A549 (cell line): ENCODE measurements at regions not wholly inside any gene's neighbourhood (a gene's known extent, or its start where the extent isn't known, plus 50 kb on each side); places are given as distances from the start of the nearest gene placed in this dataset.
A peak's percentile ranks its signal among the peaks of the same experiment; 100 is the strongest.

Experiments used
- BCL3 ChIP-seq: fragments of >200 bp; sonication (Bioruptor Twin); formaldehyde crosslinking; IDR thresholded peaks from 3 replicates; pipeline ENCODE4 v1.6.1; 2016
- BHLHE40 ChIP-seq: IDR thresholded peaks from 2 replicates; pipeline ENCODE4 v1.6.1; 2012; ENCODE audit warnings: low read depth, low read length, inconsistent platforms
- CBX8 ChIP-seq: fragments of 200-600 bp; sonication (generic); IDR thresholded peaks from 2 replicates; pipeline ENCODE4 v1.6.1; 2016
- EHMT2 ChIP-seq: fragments of 200-600 bp; sonication (generic); IDR thresholded peaks from 2 replicates; pipeline ENCODE4 v1.6.1; 2016; ENCODE audit warnings: antibody characterized with exemption, low read depth, mild to moderate bottlenecking, moderate library complexity
- FOSL2 ChIP-seq, 2 experiments: fragments of 450-650 bp in 1 of 2; fragments of >200 bp in 1 of 2; sonication (Bioruptor Twin) in 1 of 2; formaldehyde crosslinking; IDR thresholded peaks; 2 replicates each; pipeline versions ENCODE4 v1.5.0 to v1.6.1; 2016 to 2020; ENCODE audit warnings: mild to moderate bottlenecking in 1 of 2, moderate library complexity in 1 of 2
- GATA3 ChIP-seq: IDR thresholded peaks from 2 replicates; pipeline ENCODE4 v1.6.1; 2012; ENCODE audit warnings: borderline replicate concordance
- HEYL ChIP-seq: fragments of 250-450 bp; sonication (Bioruptor Pico); IDR thresholded peaks from 2 replicates; pipeline ENCODE4 v1.8.0; 2021; ENCODE audit warnings: mild to moderate bottlenecking, moderate library complexity
- HOXB13 ChIP-seq: fragments of 250-450 bp; sonication (Bioruptor Pico); IDR thresholded peaks from 2 replicates; pipeline ENCODE4 v1.5.0; 2020; ENCODE audit warnings: low read depth, mild to moderate bottlenecking, moderate library complexity
- HOXB5 ChIP-seq: fragments of 250-450 bp; sonication (Bioruptor Pico); IDR thresholded peaks from 2 replicates; pipeline ENCODE4 v1.5.0; 2020; ENCODE audit warnings: mild to moderate bottlenecking, moderate library complexity
- MAFK ChIP-seq: fragments of 450-650 bp; IDR thresholded peaks from 2 replicates; pipeline ENCODE4 v1.6.1; 2014; ENCODE audit not compliant: partially characterized antibody
- MAZ ChIP-seq: fragments of 150-350 bp; IDR thresholded peaks from 2 replicates; pipeline ENCODE4 v1.6.1; 2014; ENCODE audit warnings: antibody characterized with exemption, low read depth, low read length, borderline replicate concordance
- MYC ChIP-seq: IDR thresholded peaks from 2 replicates; pipeline ENCODE4 v1.6.1; 2012; ENCODE audit warnings: mild to moderate bottlenecking, inconsistent platforms, low read length, improper control_type of control experiment, borderline replicate concordance
- RARB ChIP-seq: fragments of 250-450 bp; sonication (Bioruptor Pico); IDR thresholded peaks from 2 replicates; pipeline ENCODE4 v1.8.0; 2021; ENCODE audit warnings: mild to moderate bottlenecking, moderate library complexity
- RNF2 ChIP-seq: fragments of 200-600 bp; sonication (generic); IDR thresholded peaks from 2 replicates; pipeline ENCODE4 v1.6.1; 2016; ENCODE audit warnings: low read depth, mild to moderate bottlenecking, antibody characterized with exemption, moderate library complexity, borderline replicate concordance
- ZFP36 ChIP-seq: fragments of 450-650 bp; IDR thresholded peaks from 2 replicates; pipeline ENCODE4 v1.6.1; 2014; ENCODE audit warnings: borderline replicate concordance; ENCODE audit not compliant: partially characterized antibody
- TF ChIP-seq, protein P1 (sequence below): fragments of 150-350 bp; IDR thresholded peaks from 2 replicates; pipeline ENCODE4 v1.6.1; 2014; ENCODE audit warnings: low read depth, mild to moderate bottlenecking, low read length
- TF ChIP-seq, protein P2 (sequence below): fragments of 450-650 bp; IDR thresholded peaks from 2 replicates; pipeline ENCODE4 v1.6.1; 2014; ENCODE audit warnings: antibody characterized with exemption
- TF ChIP-seq, protein P3 (sequence below): fragments of 200-600 bp; sonication (generic); IDR thresholded peaks from 2 replicates; pipeline ENCODE4 v1.6.1; 2016; ENCODE audit warnings: antibody characterized with exemption, mild to moderate bottlenecking, moderate library complexity
- TF ChIP-seq, protein P4 (sequence below): IDR thresholded peaks from 2 replicates; pipeline ENCODE4 v1.6.1; 2012; ENCODE audit warnings: low read depth, borderline replicate concordance
- TF ChIP-seq, protein P5 (sequence below): fragments of 250-450 bp; sonication (Bioruptor Pico); IDR thresholded peaks from 2 replicates; pipeline ENCODE4 v1.5.0; 2021; ENCODE audit warnings: mild to moderate bottlenecking, moderate library complexity, borderline replicate concordance

- TF ChIP-seq BCL3 (peak; percentile 29; the same call in 1 of the 3 replicates), MAZ (no peak), MAFK (no peak), HOXB13 (CRISPR knock-in tag) (no peak), RARB (CRISPR knock-in tag) (no peak), ZFP36 (no peak), CBX8 (no peak), BHLHE40 (no peak), FOSL2 (IDR thresholded peaks at IDR 0.05) (peak; percentile 75; the same call in 1 of the 2 replicates), FOSL2 (CRISPR knock-in tag; IDR thresholded peaks at IDR 0.05) (peak; percentile 70), MYC (no peak), HEYL (CRISPR knock-in tag) (no peak), RNF2 (no peak), EHMT2 (no peak), HOXB5 (peak; percentile 96), GATA3 (peak; percentile 85)
- TF ChIP-seq, protein P1, sequence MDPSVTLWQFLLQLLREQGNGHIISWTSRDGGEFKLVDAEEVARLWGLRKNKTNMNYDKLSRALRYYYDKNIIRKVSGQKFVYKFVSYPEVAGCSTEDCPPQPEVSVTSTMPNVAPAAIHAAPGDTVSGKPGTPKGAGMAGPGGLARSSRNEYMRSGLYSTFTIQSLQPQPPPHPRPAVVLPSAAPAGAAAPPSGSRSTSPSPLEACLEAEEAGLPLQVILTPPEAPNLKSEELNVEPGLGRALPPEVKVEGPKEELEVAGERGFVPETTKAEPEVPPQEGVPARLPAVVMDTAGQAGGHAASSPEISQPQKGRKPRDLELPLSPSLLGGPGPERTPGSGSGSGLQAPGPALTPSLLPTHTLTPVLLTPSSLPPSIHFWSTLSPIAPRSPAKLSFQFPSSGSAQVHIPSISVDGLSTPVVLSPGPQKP = no peak
- TF ChIP-seq, protein P2, sequence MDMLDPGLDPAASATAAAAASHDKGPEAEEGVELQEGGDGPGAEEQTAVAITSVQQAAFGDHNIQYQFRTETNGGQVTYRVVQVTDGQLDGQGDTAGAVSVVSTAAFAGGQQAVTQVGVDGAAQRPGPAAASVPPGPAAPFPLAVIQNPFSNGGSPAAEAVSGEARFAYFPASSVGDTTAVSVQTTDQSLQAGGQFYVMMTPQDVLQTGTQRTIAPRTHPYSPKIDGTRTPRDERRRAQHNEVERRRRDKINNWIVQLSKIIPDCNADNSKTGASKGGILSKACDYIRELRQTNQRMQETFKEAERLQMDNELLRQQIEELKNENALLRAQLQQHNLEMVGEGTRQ = no peak
- TF ChIP-seq, protein P3, sequence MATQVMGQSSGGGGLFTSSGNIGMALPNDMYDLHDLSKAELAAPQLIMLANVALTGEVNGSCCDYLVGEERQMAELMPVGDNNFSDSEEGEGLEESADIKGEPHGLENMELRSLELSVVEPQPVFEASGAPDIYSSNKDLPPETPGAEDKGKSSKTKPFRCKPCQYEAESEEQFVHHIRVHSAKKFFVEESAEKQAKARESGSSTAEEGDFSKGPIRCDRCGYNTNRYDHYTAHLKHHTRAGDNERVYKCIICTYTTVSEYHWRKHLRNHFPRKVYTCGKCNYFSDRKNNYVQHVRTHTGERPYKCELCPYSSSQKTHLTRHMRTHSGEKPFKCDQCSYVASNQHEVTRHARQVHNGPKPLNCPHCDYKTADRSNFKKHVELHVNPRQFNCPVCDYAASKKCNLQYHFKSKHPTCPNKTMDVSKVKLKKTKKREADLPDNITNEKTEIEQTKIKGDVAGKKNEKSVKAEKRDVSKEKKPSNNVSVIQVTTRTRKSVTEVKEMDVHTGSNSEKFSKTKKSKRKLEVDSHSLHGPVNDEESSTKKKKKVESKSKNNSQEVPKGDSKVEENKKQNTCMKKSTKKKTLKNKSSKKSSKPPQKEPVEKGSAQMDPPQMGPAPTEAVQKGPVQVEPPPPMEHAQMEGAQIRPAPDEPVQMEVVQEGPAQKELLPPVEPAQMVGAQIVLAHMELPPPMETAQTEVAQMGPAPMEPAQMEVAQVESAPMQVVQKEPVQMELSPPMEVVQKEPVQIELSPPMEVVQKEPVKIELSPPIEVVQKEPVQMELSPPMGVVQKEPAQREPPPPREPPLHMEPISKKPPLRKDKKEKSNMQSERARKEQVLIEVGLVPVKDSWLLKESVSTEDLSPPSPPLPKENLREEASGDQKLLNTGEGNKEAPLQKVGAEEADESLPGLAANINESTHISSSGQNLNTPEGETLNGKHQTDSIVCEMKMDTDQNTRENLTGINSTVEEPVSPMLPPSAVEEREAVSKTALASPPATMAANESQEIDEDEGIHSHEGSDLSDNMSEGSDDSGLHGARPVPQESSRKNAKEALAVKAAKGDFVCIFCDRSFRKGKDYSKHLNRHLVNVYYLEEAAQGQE = no peak
- TF ChIP-seq, protein P4, sequence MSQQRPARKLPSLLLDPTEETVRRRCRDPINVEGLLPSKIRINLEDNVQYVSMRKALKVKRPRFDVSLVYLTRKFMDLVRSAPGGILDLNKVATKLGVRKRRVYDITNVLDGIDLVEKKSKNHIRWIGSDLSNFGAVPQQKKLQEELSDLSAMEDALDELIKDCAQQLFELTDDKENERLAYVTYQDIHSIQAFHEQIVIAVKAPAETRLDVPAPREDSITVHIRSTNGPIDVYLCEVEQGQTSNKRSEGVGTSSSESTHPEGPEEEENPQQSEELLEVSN = no peak
- TF ChIP-seq, protein P5, sequence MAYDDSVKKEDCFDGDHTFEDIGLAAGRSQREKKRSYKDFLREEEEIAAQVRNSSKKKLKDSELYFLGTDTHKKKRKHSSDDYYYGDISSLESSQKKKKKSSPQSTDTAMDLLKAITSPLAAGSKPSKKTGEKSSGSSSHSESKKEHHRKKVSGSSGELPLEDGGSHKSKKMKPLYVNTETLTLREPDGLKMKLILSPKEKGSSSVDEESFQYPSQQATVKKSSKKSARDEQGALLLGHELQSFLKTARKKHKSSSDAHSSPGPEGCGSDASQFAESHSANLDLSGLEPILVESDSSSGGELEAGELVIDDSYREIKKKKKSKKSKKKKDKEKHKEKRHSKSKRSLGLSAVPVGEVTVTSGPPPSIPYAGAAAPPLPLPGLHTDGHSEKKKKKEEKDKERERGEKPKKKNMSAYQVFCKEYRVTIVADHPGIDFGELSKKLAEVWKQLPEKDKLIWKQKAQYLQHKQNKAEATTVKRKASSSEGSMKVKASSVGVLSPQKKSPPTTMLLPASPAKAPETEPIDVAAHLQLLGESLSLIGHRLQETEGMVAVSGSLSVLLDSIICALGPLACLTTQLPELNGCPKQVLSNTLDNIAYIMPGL = no peak
Measured at GRCh38 chr2:19607931-19608771, 249.7 kb upstream of the OSR1 start (continued).
